ENCODE measurements at regions not wholly inside any gene's neighbourhood (a gene's known extent, or its start where the extent isn't known, plus 50 kb on each side); places are given as distances from the start of the nearest gene placed in this dataset.

DNA sequence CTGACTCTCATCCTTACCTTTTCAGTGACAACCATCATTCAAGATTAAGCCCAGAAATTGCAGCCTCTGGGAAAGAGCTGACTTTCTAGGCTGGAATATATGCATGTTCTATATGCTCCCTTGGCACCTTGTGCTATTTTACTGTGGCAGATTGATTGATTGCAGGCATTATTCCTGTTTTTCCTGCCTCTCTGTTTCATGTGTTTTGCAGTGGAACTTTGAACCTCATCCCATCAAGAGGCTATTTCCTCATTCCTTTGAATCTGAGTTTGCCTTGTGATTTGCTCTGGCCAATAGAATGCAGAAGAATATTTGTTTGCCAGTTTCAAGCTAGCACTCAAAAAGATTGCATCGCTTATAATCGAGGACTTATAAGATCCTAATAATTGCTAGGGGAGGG lies 174.8 kb upstream of the DCN start:
- no peak for DNase-seq (ENCODE audit: low read depth)

DNA sequence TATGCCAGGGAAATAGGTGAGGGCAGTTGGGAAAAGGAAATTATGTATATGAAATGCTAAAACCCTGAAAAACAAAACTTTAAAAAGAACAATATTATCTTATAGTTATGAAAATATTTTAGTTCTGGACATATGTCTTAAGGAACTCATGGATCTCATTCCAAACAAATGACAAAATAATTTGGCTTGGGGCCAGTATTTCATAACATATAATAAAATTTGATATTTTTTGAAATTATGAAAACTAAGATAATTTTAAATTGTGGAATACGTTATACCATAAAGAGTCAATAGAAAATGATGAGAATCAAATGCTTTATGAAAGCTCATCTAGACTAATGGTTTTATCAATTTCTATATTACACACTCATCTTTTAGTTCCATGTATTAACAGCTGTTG lies 173.8 kb upstream of the DCN start:
- no peak for DNase-seq (ENCODE audit: low read depth)

DNA sequence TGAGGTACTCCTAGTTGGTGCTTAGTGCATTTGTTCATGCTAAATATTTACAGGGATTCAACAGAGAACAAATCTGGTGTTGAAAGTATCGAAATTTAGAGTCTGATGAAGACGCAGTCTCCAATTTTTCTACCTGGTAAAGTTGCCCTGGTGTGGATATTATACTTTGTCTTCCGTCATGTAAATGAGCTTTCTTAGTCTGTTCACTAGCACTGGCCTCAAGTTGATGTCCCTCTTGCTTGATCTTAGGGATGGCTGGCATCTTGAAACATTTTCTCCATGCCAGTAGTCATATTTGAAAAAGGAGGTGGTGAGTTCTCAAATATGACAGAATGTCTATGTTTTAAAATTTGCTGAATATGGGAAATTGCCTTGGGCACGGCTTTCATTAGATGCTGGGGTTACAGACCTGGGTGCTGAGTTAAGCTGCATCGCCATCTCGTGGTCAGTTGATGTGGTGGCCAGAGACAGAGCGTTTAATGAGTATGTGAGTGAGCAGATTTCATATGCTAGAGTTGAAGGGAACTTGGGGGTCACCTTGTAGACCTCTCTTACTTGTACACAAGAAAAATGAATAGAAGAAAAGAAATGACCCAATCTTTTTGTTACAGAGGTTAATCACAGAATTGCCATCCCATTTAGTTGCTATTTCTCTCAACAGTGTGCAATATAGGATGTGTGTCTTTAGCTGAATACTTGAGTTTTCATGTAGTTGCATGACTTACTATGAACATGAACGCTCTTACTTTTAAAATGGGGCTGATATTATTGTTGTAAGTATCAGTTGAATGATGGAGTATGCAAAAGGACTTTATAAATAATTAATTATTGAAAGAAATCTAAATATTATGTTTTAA lies 172.8 kb upstream of the DCN start:
- DNase-seq (ENCODE audit: low read depth), result peak; percentile 55

- DNase-seq (ENCODE audit: low read depth), result no peak
Measured at GRCh38 chr12:91353266-91353665, 170.6 kb upstream of the DCN start.

DNA sequence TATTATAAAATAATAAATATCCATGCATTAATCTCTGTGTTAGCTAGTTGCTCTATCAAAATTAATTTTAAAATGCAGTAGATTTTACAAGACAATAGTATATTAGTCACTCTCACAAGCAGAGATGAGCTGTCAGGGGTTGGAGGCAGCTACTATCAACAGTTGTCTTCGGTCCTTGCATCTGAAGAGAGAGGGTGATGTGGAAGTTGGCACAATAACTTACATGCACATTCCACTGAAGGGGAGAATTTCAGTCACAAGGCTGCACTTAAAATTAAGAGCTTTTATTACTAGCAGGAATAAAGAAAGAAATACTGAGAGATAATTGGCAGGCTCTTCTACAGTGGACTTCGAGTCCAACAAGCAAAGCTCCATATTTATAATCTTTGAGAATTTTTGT lies 166.9 kb upstream of the DCN start:
- DNase-seq (ENCODE audit: low read depth), result no peak

DNA sequence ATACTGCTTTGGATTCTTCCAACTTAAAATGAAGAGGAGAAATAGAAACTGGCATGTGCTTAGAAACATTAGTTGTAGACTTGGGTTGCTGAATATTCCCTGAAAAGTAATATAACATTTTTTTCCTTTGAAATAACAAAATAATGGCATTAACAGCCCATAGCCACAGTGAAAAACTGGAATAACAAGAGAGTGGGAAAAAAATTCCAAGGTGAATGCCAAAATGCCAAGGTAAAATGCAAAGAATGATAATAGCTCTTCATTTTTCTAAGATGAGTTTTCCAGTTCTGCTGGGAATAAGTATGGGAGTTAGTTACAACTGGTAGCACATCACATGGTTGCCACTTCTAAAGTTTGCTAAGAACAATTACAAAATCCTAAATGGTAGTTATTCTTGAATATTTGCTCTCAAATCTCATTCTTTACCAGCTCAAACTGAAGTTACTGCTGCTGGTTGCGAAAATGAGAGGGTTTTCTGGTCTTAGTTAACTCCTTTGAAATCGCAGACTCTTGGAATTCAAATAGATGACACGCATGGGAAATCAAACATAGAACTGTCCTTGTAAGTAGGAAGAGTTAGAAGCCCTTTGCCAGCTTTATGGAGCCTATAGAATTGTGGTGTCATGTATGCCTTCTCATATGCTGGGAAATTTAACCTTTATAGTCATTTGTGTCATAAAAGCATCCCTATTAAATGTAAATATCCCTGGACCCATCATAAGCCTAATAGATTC lies 165.0 kb upstream of the DCN start:
- DNase-seq (ENCODE audit: low read depth), result no peak

DNA sequence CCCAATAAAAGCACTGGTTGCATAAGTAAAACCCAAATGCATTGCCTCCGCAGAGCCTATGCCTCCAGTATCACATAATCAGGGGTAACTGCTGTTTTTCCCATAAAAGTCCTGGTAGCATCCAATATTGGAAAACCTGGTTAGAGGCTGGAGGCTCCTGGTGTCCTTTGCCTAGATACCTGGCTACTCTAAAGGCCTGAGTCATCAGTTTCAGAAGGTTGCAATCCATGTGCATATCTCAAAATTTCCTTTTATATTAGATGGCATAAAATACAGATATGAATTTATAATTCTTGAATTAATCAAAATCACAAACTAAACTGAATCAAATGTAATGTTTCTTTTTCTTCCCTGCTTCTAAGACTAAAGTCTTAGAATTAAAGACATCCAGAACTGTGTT lies 164.2 kb upstream of the DCN start:
- no peak for DNase-seq (ENCODE audit: low read depth)

DNA sequence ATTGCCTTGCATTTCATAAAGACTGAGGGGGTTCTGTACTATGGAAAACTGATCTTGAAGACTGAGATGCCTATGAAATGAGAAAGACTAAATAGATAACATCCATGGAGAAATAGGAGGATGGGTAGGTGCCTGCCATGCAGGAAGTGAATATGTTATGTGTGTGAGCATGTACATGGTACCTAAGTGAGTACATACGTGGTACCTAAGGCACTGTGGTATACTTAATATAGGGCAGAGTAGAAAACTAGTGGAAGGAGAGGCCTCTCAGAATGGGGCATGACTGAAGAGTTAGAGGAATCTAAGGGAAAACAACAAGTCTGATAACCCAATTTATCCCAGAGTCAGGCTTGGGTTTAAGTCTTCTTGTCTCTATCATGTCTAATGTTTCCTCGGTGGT lies 161.8 kb upstream of the DCN start:
- DNase-seq (ENCODE audit: low read depth), result no peak

DNA sequence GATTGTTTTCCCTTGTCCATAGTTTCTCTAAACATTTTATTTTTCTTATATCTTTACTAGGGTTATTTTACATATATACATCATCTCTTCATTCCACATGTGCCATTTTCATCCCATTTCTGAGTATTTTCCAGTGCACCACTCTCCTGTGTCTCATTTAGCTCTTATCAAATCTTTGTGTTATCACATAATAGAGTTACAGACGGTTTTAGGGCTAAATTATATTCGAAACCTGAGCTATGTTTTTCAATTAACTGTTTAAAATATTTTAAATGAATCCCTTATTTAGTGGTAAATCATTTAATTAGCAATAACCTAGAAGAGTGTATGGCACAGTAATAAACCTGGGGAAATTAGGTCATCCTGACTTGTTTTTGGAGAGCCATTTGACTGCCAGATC lies 160.4 kb upstream of the DCN start:
- DNase-seq (ENCODE audit: low read depth), result no peak

DNA sequence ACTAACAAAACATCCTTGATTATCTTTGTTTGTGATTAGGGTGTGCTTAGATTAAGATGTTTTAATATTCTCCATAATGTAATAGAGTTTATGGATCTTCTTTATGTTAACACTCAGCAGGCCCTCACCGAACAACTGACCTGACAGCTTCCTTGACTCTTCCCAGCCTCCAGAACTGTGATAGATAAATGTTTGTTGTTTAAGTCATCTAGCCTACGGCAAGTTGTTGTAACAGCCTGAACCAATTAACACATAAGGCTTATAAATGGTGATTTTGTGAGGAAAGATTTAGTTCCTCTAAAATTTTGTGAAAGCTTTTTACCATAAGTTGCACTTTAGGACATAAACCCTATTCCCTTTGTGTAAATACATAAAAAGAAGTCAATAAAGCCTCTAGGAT lies 156.5 kb upstream of the DCN start:
- DNase-seq (ENCODE audit: low read depth), result no peak

GRCh38 chr12:91335699-91336098 lies 153.1 kb upstream of the DCN start:
- no peak for DNase-seq (ENCODE audit: low read depth)

- DNase-seq (ENCODE audit: low read depth), result no peak
Measured at GRCh38 chr12:91333966-91334365, 151.3 kb upstream of the DCN start.

DNA sequence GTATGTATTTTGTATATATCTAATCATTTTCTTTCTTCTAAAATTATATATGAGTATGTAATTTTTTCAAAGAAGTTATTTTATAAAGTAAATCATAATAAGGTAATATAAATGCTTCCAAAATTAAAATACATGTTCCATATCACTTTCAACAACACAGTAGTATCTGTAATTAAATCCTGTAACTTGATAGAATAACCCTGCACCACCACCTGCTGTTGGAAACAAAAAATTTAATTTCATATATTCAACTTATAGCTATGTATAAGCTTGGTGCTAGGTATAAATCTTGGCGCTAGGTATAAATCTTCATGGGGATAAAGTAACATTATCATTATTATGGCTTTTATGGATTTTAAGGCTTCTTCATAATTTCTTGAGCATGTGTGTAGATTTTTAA lies 149.7 kb upstream of the DCN start:
- no peak for DNase-seq (ENCODE audit: low read depth)

DNA sequence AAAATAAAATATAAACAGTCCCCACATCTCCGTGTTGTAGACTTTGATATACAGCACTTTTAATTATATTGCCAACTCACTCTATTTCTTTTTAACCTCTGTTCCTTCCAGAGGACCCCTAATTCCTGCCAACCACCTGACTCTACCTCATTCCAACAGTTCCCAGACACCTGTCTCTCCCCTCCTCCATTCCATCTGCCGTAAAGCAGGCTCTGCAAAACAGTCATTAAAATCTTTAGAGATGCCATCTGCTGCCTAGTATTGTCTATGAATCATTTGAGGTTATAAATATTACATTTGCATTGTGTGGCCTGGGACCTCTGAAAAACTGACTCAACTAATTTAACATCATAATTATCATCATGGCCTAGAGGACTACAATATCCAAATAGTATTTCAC lies 148.8 kb upstream of the DCN start:
- DNase-seq (ENCODE audit: low read depth), result no peak

DNA sequence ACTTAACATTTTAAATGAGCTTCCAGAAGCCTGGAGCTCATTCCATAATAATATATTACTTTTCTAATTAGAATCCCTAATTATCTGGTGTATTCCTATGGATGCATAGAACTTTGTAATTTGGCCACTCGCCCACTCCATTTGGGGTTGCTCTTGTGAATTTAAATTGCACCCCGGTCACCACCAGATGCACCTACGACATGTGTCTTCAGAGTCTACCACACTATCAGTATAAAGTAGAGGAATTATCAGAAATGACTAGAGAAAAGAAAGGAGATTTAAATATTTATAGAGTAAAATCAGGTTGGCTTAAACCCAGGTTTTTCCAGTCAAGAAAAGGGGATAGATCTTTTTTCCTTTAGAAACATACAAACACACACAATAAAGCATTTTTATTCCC lies 145.8 kb upstream of the DCN start:
- DNase-seq (ENCODE audit: low read depth), result no peak

GRCh38 chr12:91327889-91328288 lies 145.3 kb upstream of the DCN start:
- no peak for DNase-seq (ENCODE audit: low read depth)

GRCh38 chr12:91327131-91327530 lies 144.5 kb upstream of the DCN start:
- DNase-seq (ENCODE audit: low read depth), result no peak

DNA sequence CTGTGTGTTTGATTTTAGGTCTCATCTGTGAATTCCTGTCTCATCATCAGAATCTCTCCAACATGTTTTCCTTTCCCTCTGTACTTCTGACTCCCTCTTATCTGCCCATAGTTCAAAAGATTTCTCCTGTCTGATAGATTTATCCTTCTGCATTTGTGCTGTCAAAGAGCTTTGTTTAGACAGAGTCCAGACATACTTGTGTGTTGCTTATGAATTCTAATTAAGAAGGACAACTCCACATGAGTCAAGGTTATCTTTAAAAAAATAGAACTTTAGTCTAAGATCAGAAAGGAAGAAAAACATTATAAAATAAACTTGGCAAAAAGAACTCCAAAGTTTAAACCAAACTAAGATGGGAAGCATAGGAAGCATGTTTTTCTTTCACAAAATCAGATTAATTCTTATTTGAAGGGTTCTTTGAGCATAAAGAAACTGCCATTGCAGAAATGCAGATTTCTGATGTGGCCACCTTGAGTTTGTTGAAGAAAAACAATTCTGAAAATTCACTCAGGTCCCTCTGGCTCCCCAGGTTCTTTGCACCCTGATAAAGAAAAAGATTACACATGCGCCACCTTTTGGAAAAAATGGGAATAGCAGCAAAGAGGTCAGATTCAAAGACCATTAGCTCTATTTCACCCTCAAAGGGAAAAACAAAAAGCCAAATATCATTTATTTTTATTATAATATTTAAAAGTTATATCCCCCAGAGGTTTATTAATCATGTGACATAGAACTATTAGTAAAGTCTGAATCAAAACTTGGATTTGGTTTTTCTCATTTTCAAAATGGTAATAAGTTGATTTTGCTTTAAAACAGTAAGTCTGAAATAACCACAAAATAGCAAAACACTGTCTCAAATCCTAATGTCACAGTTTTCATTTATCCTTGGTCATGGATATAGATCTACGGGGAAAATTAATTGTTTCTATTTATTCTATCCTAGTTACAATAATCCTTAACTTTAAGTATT lies 143.7 kb upstream of the DCN start:
- peak; percentile 8 for DNase-seq (ENCODE audit: low read depth)

GRCh38 chr12:91320999-91321398 lies 138.4 kb upstream of the DCN start:
- no peak for DNase-seq (ENCODE audit: low read depth)

- DNase-seq (ENCODE audit: low read depth), result no peak
Measured at GRCh38 chr12:91319071-91319760, 136.6 kb upstream of the DCN start.

GRCh38 chr12:91317306-91317705 lies 134.7 kb upstream of the DCN start:
- DNase-seq (ENCODE audit: low read depth), result no peak

GRCh38 chr12:91316907-91317269 lies 134.3 kb upstream of the DCN start:
- no peak for DNase-seq (ENCODE audit: low read depth)

Data from Daoy (cell line).